ENCODE measurements at regions not wholly inside any gene's neighbourhood (a gene's known extent, or its start where the extent isn't known, plus 50 kb on each side); places are given as distances from the start of the nearest gene placed in this dataset.

- Histone ChIP-seq H3K27ac (no peak overlapping the region), H3K4me3 (no peak overlapping the region)
- TF ChIP-seq, protein P1, sequence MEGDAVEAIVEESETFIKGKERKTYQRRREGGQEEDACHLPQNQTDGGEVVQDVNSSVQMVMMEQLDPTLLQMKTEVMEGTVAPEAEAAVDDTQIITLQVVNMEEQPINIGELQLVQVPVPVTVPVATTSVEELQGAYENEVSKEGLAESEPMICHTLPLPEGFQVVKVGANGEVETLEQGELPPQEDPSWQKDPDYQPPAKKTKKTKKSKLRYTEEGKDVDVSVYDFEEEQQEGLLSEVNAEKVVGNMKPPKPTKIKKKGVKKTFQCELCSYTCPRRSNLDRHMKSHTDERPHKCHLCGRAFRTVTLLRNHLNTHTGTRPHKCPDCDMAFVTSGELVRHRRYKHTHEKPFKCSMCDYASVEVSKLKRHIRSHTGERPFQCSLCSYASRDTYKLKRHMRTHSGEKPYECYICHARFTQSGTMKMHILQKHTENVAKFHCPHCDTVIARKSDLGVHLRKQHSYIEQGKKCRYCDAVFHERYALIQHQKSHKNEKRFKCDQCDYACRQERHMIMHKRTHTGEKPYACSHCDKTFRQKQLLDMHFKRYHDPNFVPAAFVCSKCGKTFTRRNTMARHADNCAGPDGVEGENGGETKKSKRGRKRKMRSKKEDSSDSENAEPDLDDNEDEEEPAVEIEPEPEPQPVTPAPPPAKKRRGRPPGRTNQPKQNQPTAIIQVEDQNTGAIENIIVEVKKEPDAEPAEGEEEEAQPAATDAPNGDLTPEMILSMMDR (IDR thresholded peaks at IDR 0.05), result no peak
- DNase-seq (ENCODE audit: low spot score), result no peak
These were observed 115.8 kb upstream of the INPP4B start for GRCh38 chr4:142961866-142962265.

GRCh38 chr4:142974328-142974727 is 128.2 kb upstream of the INPP4B start:
- TF ChIP-seq, protein P1 (IDR thresholded peaks at IDR 0.05), result no peak
- no peak overlapping the region for H3K27ac ChIP-seq
- no peak for DNase-seq (ENCODE audit: low spot score)
- no peak overlapping the region for H3K4me3 ChIP-seq

- Histone ChIP-seq H3K4me3 (no peak overlapping the region), H3K27ac (no peak overlapping the region)
- TF ChIP-seq, protein P1 (IDR thresholded peaks at IDR 0.05), result no peak
- DNase-seq (ENCODE audit: low spot score), result no peak
These were observed 129.5 kb upstream of the INPP4B start for GRCh38 chr4:142975618-142976017.

DNA sequence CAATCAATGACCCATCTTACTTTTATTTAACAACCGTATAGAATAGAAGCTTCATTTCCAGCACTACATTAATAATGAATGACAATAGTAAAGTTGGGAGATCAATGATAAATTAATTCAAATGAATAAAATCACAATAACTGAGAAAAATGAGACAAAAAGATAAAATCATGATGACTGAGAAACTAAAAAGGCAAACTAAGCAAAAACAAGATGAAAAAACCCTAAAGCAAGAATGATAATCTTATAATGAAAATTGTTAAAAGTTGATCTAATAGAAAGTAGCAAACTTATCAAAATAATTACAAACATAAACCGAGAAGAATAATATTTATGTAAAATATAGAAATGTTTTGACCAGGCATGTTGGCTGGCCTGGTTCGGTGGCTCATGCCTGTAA is 130.4 kb upstream of the INPP4B start:
- TF ChIP-seq, protein P1 (IDR thresholded peaks at IDR 0.05), result no peak
- H3K4me3 ChIP-seq, result no peak overlapping the region
- H3K27ac ChIP-seq, result no peak overlapping the region
- no peak for DNase-seq (ENCODE audit: low spot score)

DNA sequence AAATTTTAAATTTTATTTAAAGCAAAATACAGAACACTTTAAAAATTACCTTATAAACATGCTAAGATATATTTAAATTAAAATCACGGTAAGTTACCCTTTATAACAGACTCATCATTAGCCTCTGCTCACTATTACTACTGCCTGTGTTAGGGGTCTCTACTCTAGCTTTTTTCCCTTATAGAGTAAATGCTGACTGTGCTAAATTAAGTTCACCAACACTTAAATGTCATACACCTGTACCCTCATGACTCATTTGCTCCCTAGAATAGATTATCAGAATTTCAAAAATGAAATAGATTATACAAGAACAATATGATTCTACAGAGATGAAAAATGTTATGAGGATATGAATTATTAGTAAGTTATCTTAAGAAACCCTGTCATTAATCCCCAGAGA is 131.1 kb upstream of the INPP4B start:
- no peak overlapping the region for H3K4me3 ChIP-seq
- H3K27ac ChIP-seq, result no peak overlapping the region
- DNase-seq (ENCODE audit: low spot score), result no peak
- TF ChIP-seq, protein P1 (IDR thresholded peaks at IDR 0.05), result no peak

DNA sequence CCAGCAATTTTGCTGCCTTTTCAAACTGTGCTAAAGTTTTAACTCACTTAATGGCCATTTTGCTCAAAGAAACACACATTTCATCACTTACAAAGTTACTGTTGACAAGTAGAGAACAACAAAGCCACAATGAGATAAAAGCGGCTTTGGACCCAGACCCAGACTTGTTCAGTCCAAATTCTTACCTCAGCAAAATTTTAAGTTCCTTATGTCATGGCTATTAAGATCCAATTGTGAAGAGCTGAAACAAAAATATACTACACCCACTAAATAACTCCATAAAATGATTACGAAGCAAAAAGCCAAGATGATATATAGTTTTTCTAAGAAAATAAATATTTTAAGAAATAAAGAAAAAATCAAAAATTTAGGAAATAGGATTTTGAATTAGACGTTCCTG is 137.0 kb upstream of the INPP4B start:
- TF ChIP-seq, protein P1 (IDR thresholded peaks at IDR 0.05), result no peak
- DNase-seq (ENCODE audit: low spot score), result no peak
- no peak overlapping the region for H3K27ac ChIP-seq
- H3K4me3 ChIP-seq, result no peak overlapping the region

DNA sequence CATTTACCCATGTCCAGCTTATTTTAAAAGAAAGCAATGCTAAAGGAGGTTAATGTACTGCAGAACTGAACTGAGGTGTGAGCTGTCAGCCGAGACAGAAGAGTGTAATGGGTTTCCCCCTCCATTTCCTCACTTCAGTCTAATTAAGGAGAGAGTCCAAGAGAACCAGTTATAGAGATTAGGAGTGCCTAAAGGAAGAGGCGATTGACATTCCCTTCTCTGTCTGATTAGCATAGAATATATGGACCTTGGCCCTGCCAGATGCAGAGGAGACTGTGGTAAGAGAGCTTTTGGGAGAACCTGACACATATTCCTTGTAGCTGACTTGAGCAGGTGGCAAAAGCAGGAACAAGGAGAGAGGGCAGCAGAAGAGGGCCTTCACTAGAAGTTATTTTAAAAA is 137.5 kb upstream of the INPP4B start:
- TF ChIP-seq, protein P1 (IDR thresholded peaks at IDR 0.05), result no peak
- no peak overlapping the region for H3K4me3 ChIP-seq
- H3K27ac ChIP-seq, result no peak overlapping the region
- DNase-seq (ENCODE audit: low spot score), result no peak

Data from coronary artery (tissue), 2 donors.